ENCODE measurements at regions not wholly inside any gene's neighbourhood (a gene's known extent, or its start where the extent isn't known, plus 50 kb on each side); places are given as distances from the start of the nearest gene placed in this dataset.

GRCh38 chr5:89575319-89575718 is 692.3 kb upstream of the MEF2C start:
- Histone ChIP-seq H3K9me3 (no peaks in the 10 kb centered on the region), H3K27ac (no peak overlapping the region), H3K4me1 (ENCODE audit: control insufficient read depth in 1 of 2, insufficient read depth in 1 of 2, low read depth in 1 of 2, low read length in 1 of 2) (no peaks in the 10 kb centered on the region), H3K27me3 (no peaks in the 10 kb centered on the region), H3K36me3 (no peaks in the 10 kb centered on the region), H3K4me3 (ENCODE audit: low read depth in 1 of 2, low read length in 1 of 2) (no peak overlapping the region)
- no peak for TF ChIP-seq CTCF (IDR thresholded peaks at IDR 0.05)

GRCh38 chr5:89573345-89573744 is 690.4 kb upstream of the MEF2C start:
- Histone ChIP-seq H3K27ac (no peak overlapping the region), H3K27me3 (no peaks in the 10 kb centered on the region), H3K4me1 (ENCODE audit: control insufficient read depth in 1 of 2, insufficient read depth in 1 of 2, low read depth in 1 of 2, low read length in 1 of 2) (no peaks in the 10 kb centered on the region), H3K9me3 (no peaks in the 10 kb centered on the region), H3K4me3 (ENCODE audit: low read depth in 1 of 2, low read length in 1 of 2) (no peak overlapping the region), H3K36me3 (no peaks in the 10 kb centered on the region)
- no peak for TF ChIP-seq CTCF (IDR thresholded peaks at IDR 0.05)

- Histone ChIP-seq H3K4me1 (ENCODE audit: control insufficient read depth in 1 of 2, insufficient read depth in 1 of 2, low read depth in 1 of 2, low read length in 1 of 2) (no peaks in the 10 kb centered on the region), H3K27me3 (no peaks in the 10 kb centered on the region), H3K27ac (no peak overlapping the region), H3K36me3 (no peaks in the 10 kb centered on the region), H3K9me3 (no peaks in the 10 kb centered on the region), H3K4me3 (ENCODE audit: low read depth in 1 of 2, low read length in 1 of 2) (no peak overlapping the region)
- no peak for TF ChIP-seq CTCF (IDR thresholded peaks at IDR 0.05)
Measured at GRCh38 chr5:89572696-89573095, 689.7 kb upstream of the MEF2C start.

GRCh38 chr5:89570557-89570956 is 687.6 kb upstream of the MEF2C start:
- no peaks in the 10 kb centered on the region for H3K36me3 ChIP-seq
- no peak for TF ChIP-seq CTCF (IDR thresholded peaks at IDR 0.05)
- H3K27me3 ChIP-seq = no peaks in the 10 kb centered on the region
- H3K4me1 ChIP-seq (ENCODE audit: control insufficient read depth in 1 of 2, insufficient read depth in 1 of 2, low read depth in 1 of 2, low read length in 1 of 2) = no peaks in the 10 kb centered on the region
- H3K4me3 ChIP-seq (ENCODE audit: low read depth in 1 of 2, low read length in 1 of 2) = no peak overlapping the region
- no peak overlapping the region for H3K27ac ChIP-seq
- H3K9me3 ChIP-seq = no peaks in the 10 kb centered on the region

- H3K4me1 ChIP-seq (ENCODE audit: control insufficient read depth in 1 of 2, insufficient read depth in 1 of 2, low read depth in 1 of 2, low read length in 1 of 2) = no peaks in the 10 kb centered on the region
Measured at GRCh38 chr5:89566340-89566739, 683.4 kb upstream of the MEF2C start.

More at GRCh38 chr5:89566340-89566739, 683.4 kb upstream of the MEF2C start:
- TF ChIP-seq CTCF (IDR thresholded peaks at IDR 0.05) = no peak
- no peaks in the 10 kb centered on the region for H3K27me3 ChIP-seq
- no peak overlapping the region for H3K4me3 ChIP-seq (ENCODE audit: low read depth in 1 of 2, low read length in 1 of 2)
- no peak overlapping the region for H3K27ac ChIP-seq
- H3K36me3 ChIP-seq = no peaks in the 10 kb centered on the region
- H3K9me3 ChIP-seq = no peaks in the 10 kb centered on the region

All from neutrophil (primary cell).